ENCODE measurements at regions not wholly inside any gene's neighbourhood (a gene's known extent, or its start where the extent isn't known, plus 50 kb on each side); places are given as distances from the start of the nearest gene placed in this dataset.

DNA sequence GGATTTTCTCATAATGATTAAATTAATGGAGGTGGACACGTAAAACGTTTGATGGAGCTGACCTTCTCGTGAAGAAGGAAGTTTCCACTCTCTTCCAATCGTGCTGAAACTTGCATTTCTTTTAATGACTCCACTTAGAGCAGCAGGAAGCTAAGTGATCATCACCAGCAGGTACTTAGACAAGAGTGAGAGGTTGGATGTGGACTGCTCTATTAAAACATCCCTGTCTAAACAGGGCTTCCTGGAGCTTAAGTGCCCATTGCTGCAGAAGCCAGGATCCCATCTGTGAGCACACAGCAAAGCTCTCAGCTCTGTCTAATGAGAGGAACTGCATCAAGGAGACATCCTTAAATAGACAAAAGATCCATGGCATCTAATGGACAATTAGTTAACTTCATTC lies 1539.5 kb upstream of the CELF4 start:
- DNase-seq (ENCODE audit: low read depth in 2 of 2), result no peak

- no peak for DNase-seq (ENCODE audit: low read depth in 2 of 2)
These were observed 1507.4 kb upstream of the CELF4 start for GRCh38 chr18:39072970-39073369.

DNA sequence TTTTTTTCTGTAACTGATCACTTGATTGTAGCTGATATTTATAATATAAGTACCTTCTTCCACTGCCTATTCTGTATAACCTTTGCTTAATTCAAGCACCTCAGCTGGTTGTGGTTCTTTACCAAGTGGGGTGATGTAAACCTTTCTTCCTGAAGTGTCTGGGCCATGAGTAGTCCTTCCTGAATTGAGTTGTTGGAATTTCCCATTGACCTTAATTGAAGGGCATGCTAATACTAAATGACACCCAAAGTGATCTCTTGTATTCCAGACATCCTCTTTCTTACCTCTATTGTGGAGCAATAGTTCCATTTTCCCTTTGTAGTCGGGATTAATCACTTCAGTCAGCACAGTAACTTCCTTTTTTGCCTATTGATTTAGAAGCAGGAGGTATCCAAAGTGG lies 1496.8 kb upstream of the CELF4 start:
- DNase-seq (ENCODE audit: low read depth in 2 of 2), result peak in 1 of 2 donors; percentile 6

DNA sequence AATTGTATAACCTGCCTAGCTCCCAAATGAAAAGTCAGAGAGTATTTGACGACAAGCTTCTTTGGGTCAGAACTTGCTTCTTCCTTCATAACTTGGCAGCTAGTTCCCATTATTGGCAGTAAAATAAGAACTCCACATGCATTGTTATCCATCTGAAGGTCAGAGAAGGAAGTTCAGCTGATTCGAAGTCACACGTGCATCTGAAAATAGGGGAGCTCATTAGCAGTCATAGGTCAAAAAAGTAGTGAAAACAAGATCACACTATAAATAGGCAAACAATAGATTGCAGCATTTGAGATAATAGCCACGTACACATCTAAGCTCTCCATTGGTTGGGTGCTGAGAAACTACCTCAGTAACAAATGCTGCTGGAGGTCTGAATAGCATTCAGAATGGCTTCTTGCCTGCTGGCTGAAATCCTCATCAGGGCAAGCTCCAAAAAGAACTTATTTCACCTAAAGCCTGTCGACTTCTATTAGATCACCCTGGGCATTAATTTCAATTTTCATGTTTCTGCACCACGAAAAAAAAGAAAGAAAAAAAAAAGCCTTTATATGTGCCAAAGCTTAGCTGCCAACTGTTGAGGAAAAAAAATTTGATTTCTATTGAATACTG lies 1492.9 kb upstream of the CELF4 start:
- DNase-seq (ENCODE audit: low read depth in 2 of 2), result peak in 1 of 2 donors; percentile 56

DNA sequence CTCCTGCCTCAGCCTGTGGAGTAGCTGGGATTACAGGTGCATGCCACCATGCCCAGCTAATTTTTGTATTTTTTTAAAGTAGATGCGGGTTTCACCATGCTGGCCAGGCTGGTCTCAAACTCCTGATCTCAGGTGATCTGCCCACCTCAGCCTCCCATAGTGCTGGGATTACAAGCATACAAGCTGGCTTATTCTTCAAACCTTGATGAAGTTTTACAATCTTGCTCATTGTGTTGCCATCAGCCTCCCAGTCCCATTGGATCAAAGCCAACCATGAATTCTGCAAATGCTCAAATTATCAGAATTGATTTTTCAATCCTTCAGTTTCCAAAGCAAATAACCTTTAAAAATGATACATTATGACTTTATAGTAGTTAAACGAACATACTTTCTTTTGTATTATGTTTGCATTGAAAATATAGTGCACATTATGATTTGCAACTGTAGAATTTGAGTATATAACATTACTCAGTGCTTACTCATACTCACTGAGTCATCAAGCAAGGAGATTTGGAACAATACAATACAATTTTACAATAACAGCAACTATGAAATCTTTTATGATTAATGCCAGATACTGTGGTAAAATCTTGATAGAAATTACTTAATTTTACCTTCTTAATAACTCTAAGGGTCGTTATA lies 1491.9 kb upstream of the CELF4 start:
- DNase-seq (ENCODE audit: low read depth in 2 of 2), result peak in 1 of 2 donors; percentile 30

- no peak for DNase-seq (ENCODE audit: low read depth in 2 of 2)
These were observed 1488.0 kb upstream of the CELF4 start for GRCh38 chr18:39053571-39053970.

- DNase-seq (ENCODE audit: low read depth in 2 of 2), result no peak
These were observed 1485.4 kb upstream of the CELF4 start for GRCh38 chr18:39051013-39051412.

GRCh38 chr18:39039813-39040212 lies 1474.2 kb upstream of the CELF4 start:
- no peak for DNase-seq (ENCODE audit: low read depth in 2 of 2)

GRCh38 chr18:39037925-39038324 lies 1472.3 kb upstream of the CELF4 start:
- DNase-seq (ENCODE audit: low read depth in 2 of 2), result no peak

GRCh38 chr18:39033312-39033711 lies 1467.7 kb upstream of the CELF4 start:
- no peak for DNase-seq (ENCODE audit: low read depth in 2 of 2)

GRCh38 chr18:39031647-39032046 lies 1466.0 kb upstream of the CELF4 start:
- no peak for DNase-seq (ENCODE audit: low read depth in 2 of 2)

DNA sequence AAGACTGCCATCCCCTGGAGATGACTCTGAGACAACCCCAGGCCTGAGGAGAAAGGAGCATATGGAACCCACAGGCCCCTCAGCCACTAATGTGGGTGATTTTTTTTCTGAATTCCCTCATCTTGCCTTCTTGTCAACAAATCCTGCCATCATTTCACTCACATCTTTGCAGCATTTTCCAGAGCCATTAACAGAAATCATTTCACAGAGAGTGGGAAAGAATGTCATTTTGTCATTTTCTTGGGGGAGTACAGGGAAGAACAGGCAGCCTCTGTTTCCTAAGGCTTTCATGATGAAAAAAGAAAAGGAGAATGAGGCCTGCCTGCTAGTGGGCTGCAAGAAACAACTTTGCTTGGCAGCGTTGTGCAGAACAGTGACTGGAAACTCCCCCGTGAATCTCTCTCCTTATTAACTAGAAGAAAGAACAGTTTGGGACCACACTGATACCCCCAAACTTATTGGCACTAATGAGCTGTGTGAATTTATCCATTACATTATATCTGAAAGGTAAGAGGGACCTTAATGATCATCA lies 1464.6 kb upstream of the CELF4 start:
- no peak for DNase-seq (ENCODE audit: low read depth in 2 of 2)

GRCh38 chr18:39025531-39025930 lies 1459.9 kb upstream of the CELF4 start:
- DNase-seq (ENCODE audit: low read depth in 2 of 2), result no peak

DNA sequence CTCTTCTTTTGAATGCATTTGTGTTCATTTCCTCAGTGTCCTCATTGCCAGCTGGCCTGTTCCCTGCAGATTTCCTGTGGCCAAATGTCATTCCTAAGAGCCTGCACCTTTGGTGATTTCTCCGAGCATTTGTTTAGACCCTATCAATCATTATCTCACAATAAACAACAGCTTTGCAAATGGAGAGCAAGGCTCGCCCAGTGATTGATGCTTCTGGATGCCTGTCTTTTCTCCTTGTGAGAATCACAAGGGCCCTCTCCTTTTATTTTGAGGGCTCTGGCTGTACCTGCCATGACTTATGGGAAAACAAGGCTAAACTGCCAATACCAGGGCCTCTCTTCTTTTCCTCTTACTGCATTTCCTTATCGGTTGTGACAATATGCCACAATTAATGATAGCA lies 1454.4 kb upstream of the CELF4 start:
- no peak for DNase-seq (ENCODE audit: low read depth in 2 of 2)

DNA sequence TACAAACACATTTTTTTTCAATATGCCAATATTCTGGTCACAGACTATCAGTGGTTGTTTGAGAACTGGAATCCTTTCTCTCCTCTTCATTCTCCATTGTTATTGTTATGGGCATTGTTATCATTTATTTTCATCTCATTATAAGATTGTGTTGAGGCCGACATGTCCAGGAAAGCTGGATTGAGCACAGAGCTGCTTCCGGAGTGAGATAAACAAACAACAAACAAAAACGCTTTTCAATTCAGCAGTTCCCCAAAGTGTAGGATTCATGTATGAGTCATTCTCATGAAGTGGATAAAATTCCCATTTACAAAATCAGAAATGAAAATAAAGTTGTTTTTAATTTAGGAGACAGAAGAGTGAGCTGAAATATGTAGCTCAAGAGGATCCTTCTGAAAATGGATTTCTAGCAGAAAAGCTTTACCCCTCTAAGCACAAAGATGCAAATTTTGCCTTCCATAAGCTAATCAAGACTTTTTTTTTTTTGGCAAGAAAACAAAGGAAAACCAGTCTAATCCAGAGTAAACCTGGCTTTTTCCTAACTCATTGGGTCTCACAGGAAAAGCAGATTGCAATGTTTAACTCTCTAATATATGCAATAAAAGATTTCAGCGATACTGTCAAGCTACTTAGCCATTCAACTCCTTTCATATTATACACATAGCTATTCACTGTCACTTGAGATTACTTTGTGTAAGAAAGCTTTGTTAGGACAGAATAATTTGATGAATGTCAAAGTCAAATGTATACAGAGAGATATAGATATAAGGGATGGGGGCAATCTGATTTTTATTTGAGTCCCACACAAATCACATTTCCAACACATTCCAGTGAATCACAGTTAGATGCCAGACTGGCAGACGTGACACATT lies 1441.7 kb upstream of the CELF4 start:
- no peak for DNase-seq (ENCODE audit: low read depth in 2 of 2)

GRCh38 chr18:38996056-38996455 lies 1430.5 kb upstream of the CELF4 start:
- no peak for DNase-seq (ENCODE audit: low read depth in 2 of 2)

- no peak for DNase-seq (ENCODE audit: low read depth in 2 of 2)
These were observed 1427.7 kb upstream of the CELF4 start for GRCh38 chr18:38993342-38993741.

DNA sequence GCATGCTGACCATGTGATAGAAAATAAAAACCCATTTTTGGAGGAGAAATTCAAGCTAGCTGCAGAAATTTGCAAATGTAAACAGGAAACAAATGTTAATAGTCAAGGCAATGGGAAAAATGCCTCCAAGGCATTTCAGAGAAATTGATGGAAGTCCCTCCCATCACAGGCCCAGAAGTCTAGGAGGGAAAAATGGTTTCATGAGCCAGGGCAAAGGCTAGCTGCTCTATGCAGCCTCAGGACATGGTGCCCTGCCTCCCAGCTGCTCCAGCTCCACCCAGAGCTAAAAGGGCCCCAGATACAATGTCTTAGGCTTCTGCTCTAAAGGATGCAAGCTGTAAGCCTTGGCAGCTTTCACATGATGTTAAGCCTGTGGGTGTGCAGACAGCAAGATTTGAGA lies 1419.4 kb upstream of the CELF4 start:
- DNase-seq (ENCODE audit: low read depth in 2 of 2), result no peak

DNA sequence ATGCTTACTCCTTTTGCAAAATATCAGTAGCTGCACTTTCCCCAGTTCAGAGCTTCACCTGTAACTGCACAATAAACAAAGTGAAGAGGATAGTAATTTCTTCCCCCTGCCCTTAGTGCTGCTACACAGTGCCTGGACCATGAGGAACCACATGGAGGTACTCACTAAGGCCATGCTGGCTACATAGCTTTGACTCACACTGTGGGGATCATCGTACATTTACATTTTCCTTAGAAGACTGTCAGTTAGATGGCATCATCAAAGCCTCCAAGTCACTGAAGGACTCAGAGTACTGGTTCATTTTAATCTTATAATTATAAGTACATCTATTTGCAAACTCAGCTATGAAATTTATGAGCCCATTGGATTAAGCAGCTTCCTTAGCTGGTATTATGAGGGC lies 1416.5 kb upstream of the CELF4 start:
- DNase-seq (ENCODE audit: low read depth in 2 of 2), result no peak

GRCh38 chr18:38981389-38981788 lies 1415.8 kb upstream of the CELF4 start:
- DNase-seq (ENCODE audit: low read depth in 2 of 2), result no peak

GRCh38 chr18:38980420-38980819 lies 1414.8 kb upstream of the CELF4 start:
- DNase-seq (ENCODE audit: low read depth in 2 of 2), result no peak

GRCh38 chr18:38972571-38972970 lies 1407.0 kb upstream of the CELF4 start:
- no peak for DNase-seq (ENCODE audit: low read depth in 2 of 2)
